H7 (cell line): ENCODE measurements at regions not wholly inside any gene's neighbourhood (a gene's known extent, or its start where the extent isn't known, plus 50 kb on each side); places are given as distances from the start of the nearest gene placed in this dataset.
"Not testable (repeated sequence)": the region's sequence is repeated elsewhere in the genome, so short reads cannot be mapped to it uniquely, and the experiment has no call there.

Experiments used
- DNase-seq: peaks from one replicate; pipeline ENCODE4 v3.0.0; 2012
- H3K27me3 ChIP-seq: 2 replicates; pipeline ENCODE4 v1.6.0; 2011; ENCODE audit warnings: mild to moderate bottlenecking, low read length; ENCODE audit not compliant: control insufficient read depth, insufficient read depth
- H3K36me3 ChIP-seq: replicated peaks from 2 replicates; pipeline ENCODE4 v1.5.1; 2011; ENCODE audit warnings: low read length; ENCODE audit not compliant: control insufficient read depth, insufficient read depth
- H3K4me3 ChIP-seq: 2 replicates; pipeline ENCODE4 v1.5.1; 2011; ENCODE audit warnings: low read depth, mild to moderate bottlenecking, control low read depth, low read length, moderate library complexity; ENCODE audit not compliant: insufficient read depth

DNA sequence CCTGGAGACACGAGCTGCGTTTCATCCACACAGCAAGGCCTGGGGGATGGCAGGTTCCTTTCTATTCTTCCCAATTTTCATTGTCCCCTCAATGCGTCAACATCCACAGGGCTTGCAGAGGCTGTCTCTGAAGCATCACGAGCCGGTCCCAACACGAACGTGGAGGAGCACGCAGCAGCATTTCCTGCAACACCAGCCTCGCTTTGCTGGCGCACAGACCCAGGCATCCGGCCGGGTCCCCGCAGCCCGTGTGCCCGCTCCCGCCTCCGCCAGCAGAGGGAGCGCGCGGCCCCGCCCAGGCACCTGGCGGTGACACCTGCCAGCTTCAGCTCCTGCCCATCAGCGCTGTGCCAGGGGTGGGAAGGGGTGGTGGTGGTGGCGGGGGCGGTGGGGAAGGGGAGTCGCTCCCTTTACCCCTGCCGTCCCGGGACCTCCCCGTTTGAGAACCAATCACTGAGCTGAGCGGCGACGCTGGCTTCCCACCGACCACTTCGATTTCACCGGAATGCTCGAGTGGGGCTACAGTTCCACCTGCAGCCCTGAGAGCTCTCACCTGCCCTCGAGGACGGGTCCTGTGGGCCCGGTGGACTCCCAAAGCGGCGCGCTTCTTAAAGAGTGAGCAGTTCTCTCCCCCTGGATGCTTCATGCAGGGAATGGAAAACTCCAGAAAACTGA, 464.5 kb downstream of the ICE1 start:
- Histone ChIP-seq H3K27me3 (no peaks in the 10 kb centered on the region), H3K4me3 (no peak overlapping the region), H3K36me3 (no peaks in the 10 kb centered on the region)
- peak; percentile 91 for DNase-seq

DNA sequence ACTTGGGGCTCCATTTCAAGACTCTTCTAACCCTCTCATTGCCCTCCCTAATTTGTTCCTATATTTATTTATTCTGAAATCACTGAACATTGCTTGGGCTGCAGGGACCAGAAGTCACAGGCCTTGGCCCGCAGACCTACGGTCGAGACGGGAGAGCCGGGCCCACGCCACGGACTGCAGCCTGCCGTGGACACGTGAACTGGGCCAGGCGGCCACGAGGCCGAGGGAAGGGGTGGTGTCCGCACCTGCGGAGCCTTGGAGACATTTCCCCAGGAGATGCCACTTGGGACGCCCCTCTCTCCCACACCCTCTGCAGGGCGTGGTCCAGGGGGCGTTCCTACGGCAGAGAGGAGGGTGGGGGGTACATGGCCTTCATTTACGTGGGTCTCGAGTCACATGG, 463.9 kb downstream of the ICE1 start:
- Histone ChIP-seq H3K4me3 (no peak overlapping the region), H3K27me3 (no peaks in the 10 kb centered on the region)
- peak; percentile 28 for DNase-seq

GRCh38 chr5:5885782-5886181, 463.3 kb downstream of the ICE1 start:
- Histone ChIP-seq H3K27me3 (no peaks in the 10 kb centered on the region), H3K36me3 (no peaks in the 10 kb centered on the region), H3K4me3 (no peak overlapping the region)
- no peak for DNase-seq

More for the DNA sequence above, 463.9 kb downstream of the ICE1 start:
- no peaks in the 10 kb centered on the region for H3K36me3 ChIP-seq

- no peak for DNase-seq
- no peaks in the 10 kb centered on the region for H3K27me3 ChIP-seq
- no peaks in the 10 kb centered on the region for H3K36me3 ChIP-seq
- no peak overlapping the region for H3K4me3 ChIP-seq
Observed at GRCh38 chr5:5884593-5884992, 462.1 kb downstream of the ICE1 start.

- Histone ChIP-seq H3K36me3 (no peaks in the 10 kb centered on the region), H3K27me3 (no peaks in the 10 kb centered on the region), H3K4me3 (no peak overlapping the region)
- no peak for DNase-seq
Observed at GRCh38 chr5:5883562-5883961, 461.1 kb downstream of the ICE1 start.

DNA sequence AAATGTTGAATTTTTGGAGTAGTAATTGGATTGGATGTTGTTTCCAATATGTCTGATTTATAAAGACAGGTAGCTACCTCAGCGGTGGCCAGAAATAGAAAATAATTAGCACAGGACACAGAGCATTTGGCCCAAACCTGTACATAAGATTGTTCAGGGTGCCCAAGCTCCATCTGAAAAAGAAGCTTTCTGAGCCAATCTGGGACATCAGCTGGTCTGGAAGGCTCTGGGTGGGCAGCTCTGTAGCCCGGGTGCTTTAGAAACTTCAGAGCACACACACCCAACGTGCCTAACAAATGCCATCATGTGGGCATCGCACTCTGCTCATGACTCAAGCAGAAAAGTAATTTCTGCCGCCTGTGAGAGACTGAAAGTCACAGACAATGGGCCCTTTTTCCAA, 460.7 kb downstream of the ICE1 start:
- DNase-seq, result no peak
- H3K4me3 ChIP-seq, result no peak overlapping the region
- no peaks in the 10 kb centered on the region for H3K27me3 ChIP-seq
- no peaks in the 10 kb centered on the region for H3K36me3 ChIP-seq

GRCh38 chr5:5882706-5883105, 460.2 kb downstream of the ICE1 start:
- Histone ChIP-seq H3K27me3 (no peaks in the 10 kb centered on the region), H3K4me3 (no peak overlapping the region), H3K36me3 (no peaks in the 10 kb centered on the region)
- no peak for DNase-seq

DNA sequence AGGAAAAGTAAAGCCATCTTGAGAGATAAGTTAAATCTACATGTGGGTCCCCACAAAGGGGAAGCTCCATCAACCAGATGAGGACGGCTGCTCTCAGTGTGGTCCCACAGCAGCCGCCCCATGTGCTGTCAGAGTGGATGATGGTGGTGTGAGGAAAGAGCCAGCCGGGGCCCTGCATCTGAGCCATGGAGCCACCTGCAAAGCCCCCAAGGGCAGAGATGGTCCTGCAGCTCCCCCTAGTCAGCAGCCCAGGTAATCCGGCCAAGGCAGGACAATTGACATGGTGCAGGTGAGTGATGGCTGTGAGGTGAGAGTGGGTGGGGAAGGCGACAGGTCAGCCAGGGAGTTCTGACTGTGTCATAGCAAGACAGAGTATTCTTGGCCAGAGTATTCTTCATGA, 458.8 kb downstream of the ICE1 start:
- peak; percentile 75 for DNase-seq
- H3K27me3 ChIP-seq, result no peaks in the 10 kb centered on the region
- no peak overlapping the region for H3K4me3 ChIP-seq
- H3K36me3 ChIP-seq, result no peaks in the 10 kb centered on the region

DNA sequence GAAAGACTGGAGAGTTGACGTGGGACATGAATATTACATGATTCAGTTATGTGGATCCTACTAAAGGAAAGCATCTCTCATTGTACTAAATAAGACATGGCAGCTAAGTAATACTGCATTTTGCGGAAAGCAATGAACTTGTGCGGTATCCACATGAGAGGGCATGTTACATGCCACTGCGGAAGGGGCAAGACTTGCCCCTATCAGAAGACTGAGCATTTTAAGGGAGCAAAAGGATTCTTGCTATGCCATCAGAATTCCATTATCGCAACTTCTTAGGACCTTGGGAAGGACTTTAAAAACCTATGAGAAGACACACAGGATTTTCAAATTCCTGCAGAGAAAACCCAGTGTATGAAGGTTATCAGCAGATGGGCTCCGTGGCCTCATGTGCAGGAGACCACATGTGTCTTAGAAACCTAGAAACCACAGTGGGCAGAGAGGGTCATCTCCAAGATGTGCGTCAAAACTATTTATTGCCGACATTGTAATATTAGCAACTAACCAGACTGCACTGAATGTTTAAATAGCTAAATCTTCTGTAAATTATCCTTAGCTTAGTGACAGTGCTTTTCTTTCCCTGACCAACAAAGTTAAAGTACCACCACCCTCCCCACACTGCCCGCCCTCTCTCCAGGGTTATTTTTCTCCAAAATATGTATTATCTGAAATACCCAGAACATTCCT, 457.7 kb downstream of the ICE1 start:
- Histone ChIP-seq H3K4me3 (no peak overlapping the region), H3K27me3 (no peaks in the 10 kb centered on the region), H3K36me3 (no peaks in the 10 kb centered on the region)
- no peak for DNase-seq

- Histone ChIP-seq H3K4me3 (no peak overlapping the region), H3K36me3 (no peaks in the 10 kb centered on the region), H3K27me3 (no peaks in the 10 kb centered on the region)
- no peak for DNase-seq
Observed at GRCh38 chr5:5857396-5857795, 434.9 kb downstream of the ICE1 start.

DNA sequence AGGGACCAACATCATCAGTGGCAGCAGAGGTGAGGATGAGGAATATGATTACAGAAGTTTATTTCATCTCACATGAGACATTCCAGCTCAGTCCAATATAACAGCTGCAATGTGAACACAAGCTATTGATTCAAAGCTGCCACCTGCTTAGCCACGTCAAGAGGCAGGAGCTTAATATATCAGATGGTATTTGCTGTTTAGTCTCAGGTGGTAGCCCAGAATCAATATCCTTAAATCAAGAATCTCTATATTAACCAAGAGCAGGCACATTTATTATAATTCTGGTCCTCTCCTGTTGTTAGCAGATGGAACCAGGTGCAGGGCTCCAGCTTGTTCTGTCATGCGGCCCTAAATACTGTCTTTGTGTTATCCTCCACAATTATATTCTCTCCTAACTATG, 431.6 kb downstream of the ICE1 start:
- DNase-seq, result no peak

DNA sequence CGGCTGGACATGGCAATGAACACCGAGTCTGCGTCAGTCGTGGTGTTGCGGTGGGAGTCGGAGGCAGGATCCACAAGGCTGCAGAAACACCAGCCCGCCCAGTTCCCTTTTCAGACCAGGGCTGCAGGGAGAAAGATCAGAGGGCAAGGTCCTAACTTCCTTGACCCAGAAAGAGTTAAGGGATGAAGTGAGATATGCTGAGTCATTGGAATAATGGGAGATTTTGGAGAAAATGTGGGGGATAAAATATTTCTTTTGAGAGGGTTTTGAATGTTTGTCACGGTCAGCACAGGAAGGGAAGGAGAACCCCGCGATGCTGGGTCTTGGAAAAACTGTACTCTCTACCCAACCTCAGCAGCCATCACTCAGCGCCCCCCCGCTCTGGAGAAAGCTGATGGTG, 416.0 kb downstream of the ICE1 start:
- no peak overlapping the region for H3K4me3 ChIP-seq
- no peak for DNase-seq
- H3K27me3 ChIP-seq, result no peaks in the 10 kb centered on the region
- no peaks in the 10 kb centered on the region for H3K36me3 ChIP-seq

More for the DNA sequence above, 431.6 kb downstream of the ICE1 start:
- Histone ChIP-seq H3K4me3 (no peak overlapping the region), H3K36me3 (no peaks in the 10 kb centered on the region), H3K27me3 (no peaks in the 10 kb centered on the region)

DNA sequence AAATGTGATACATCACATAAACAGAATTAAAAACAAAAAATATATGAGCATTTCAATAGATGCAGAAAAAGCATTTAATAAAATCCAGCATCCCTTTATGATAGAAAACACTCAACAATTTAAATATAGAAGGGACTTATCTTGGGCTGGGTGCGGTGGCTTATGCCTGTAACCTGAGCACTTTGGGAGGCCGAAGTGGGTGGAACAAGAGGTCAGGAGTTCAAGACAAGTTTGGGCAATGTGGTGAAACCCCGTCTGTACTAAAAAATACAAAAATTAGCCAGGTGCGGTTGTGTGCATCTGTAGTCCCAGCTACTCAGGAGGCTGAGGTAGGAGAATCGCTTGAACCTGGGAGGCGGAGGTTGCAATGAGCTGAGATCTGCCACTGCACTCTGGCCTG, 409.1 kb downstream of the ICE1 start:
- DNase-seq, H3K4me3 ChIP-seq, H3K27me3 ChIP-seq: not testable (repeated sequence)

GRCh38 chr5:5828619-5829018, 406.1 kb downstream of the ICE1 start:
- H3K36me3 ChIP-seq, result no peaks in the 10 kb centered on the region

More for the DNA sequence above, 409.1 kb downstream of the ICE1 start:
- H3K36me3 ChIP-seq, result not testable (repeated sequence)

DNA sequence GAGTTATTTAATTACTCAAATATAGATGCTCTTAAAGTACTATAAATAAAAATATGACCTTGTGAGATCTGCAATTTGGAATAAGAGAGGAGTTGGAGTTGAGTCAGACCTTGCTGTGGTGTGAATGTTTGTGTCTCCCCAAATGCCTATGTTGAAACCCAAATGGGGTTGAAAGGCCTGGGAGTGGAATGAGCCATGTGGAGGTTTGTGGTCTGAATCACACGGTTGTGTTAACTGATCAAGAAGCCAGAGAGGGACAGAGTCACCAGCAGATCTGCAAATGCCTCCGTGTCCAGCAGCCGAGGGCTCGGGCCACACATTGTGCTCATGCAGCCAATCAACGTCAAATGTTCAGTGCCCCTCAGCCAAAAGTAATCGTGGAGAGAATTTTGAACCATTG, 404.4 kb downstream of the ICE1 start:
- no peak for DNase-seq
- no peaks in the 10 kb centered on the region for H3K27me3 ChIP-seq
- no peak overlapping the region for H3K4me3 ChIP-seq
- no peaks in the 10 kb centered on the region for H3K36me3 ChIP-seq

More at GRCh38 chr5:5828619-5829018, 406.1 kb downstream of the ICE1 start:
- Histone ChIP-seq H3K27me3 (no peaks in the 10 kb centered on the region), H3K4me3 (no peak overlapping the region)
- no peak for DNase-seq
